HEK293 (cell line): ENCODE measurements at regions not wholly inside any gene's neighbourhood (a gene's known extent, or its start where the extent isn't known, plus 50 kb on each side); places are given as distances from the start of the nearest gene placed in this dataset.

Experiments used
- CTCF ChIA-PET: fragments of 350-600 bp; formaldehyde crosslinking; extraction: SDS; loops from one replicate; lab custom pipeline; 2021; ENCODE audit warnings: antibody characterized with exemption; lab: Yijun Ruan, JAX
- POLR2A ChIA-PET: fragments of 300-600 bp; formaldehyde crosslinking; extraction: SDS; loops from one replicate; lab custom pipeline; 2020; ENCODE audit warnings: antibody characterized with exemption, inconsistent platforms; lab: Yijun Ruan, JAX
- H3K27ac ChIP-seq: fragments of 200-500 bp; sonication (Bioruptor generic); 2 replicates; pipeline ENCODE4 v1.5.1; 2014; ENCODE audit warnings: low read depth, low read length, control low read depth, inconsistent platforms; ENCODE audit errors: extremely low read depth
- H3K36me3 ChIP-seq, 2 experiments: fragments of 200-500 bp in 1 of 2; sonication (Bioruptor generic) in 1 of 2; 1 replicate in 1 of 2; 2 replicates in 1 of 2; pipeline ENCODE4 v1.5.1; 2014 to 2017; ENCODE audit warnings: inconsistent platforms in 2 of 2, low read length in 2 of 2; ENCODE audit not compliant: control insufficient read depth in 2 of 2, insufficient read depth in 1 of 2
- H3K4me1 ChIP-seq: fragments of 200-500 bp; sonication (Bioruptor generic); 2 replicates; pipeline ENCODE4 v1.5.1; 2014; ENCODE audit warnings: mild to moderate bottlenecking, low read length, inconsistent platforms; ENCODE audit not compliant: control insufficient read depth, insufficient read depth
- H3K4me3 ChIP-seq: 2 replicates; pipeline ENCODE4 v1.5.1; 2011; ENCODE audit warnings: low read depth, mild to moderate bottlenecking, control low read depth, low read length, moderate library complexity
- H3K9me3 ChIP-seq: fragments of 200-500 bp; sonication (Bioruptor generic); 2 replicates; pipeline ENCODE4 v1.5.1; 2014; ENCODE audit warnings: low read depth, low read length, inconsistent platforms; ENCODE audit not compliant: control insufficient read depth, insufficient read depth
- EGR2 ChIP-seq: fragments of 450-650 bp; formaldehyde crosslinking; IDR thresholded peaks from 2 replicates; pipeline ENCODE4 v1.5.1; 2016; ENCODE audit warnings: low read depth, missing biosample characterization, missing genetic modification characterization
- HOXC10 ChIP-seq: sonication (generic); formaldehyde crosslinking; IDR thresholded peaks from 2 replicates; pipeline ENCODE4 v1.8.1; 2023; ENCODE audit warnings: mild to moderate bottlenecking, missing genetic modification reagents
- KLF8 ChIP-seq: fragments of 450-650 bp; formaldehyde crosslinking; IDR thresholded peaks from 2 replicates; pipeline ENCODE4 v1.5.1; 2016; ENCODE audit warnings: missing biosample characterization, missing genetic modification characterization
- MEIS1 ChIP-seq: sonication (generic); formaldehyde crosslinking; IDR thresholded peaks from 2 replicates; pipeline ENCODE4 v1.8.1; 2022; ENCODE audit warnings: missing genetic modification reagents, mild to moderate bottlenecking, borderline replicate concordance
- ZFHX2 ChIP-seq: fragments of 450-650 bp; formaldehyde crosslinking; conservative IDR thresholded peaks from 2 replicates; pipeline ENCODE4 v1.5.1; 2016; ENCODE audit warnings: missing biosample characterization, missing genetic modification characterization
- ZFP41 ChIP-seq: fragments of 450-650 bp; formaldehyde crosslinking; IDR thresholded peaks from 2 replicates; pipeline ENCODE4 v1.5.1; 2016; ENCODE audit warnings: missing biosample characterization, missing genetic modification characterization, borderline replicate concordance
- ZNF248 ChIP-seq: fragments of 450-650 bp; formaldehyde crosslinking; IDR thresholded peaks from 2 replicates; pipeline ENCODE4 v1.5.1; 2017; ENCODE audit warnings: missing biosample characterization, missing genetic modification characterization
- ZNF292 ChIP-seq: fragments of 450-650 bp; formaldehyde crosslinking; IDR thresholded peaks from 2 replicates; pipeline ENCODE4 v1.5.1; 2016; ENCODE audit warnings: low read depth, missing biosample characterization, missing genetic modification characterization, borderline replicate concordance
- ZNF311 ChIP-seq: fragments of 450-650 bp; formaldehyde crosslinking; IDR thresholded peaks from 2 replicates; pipeline ENCODE4 v1.5.1; 2017; ENCODE audit warnings: missing biosample characterization, missing genetic modification characterization, borderline replicate concordance
- ZNF335 ChIP-seq: fragments of 450-650 bp; formaldehyde crosslinking; conservative IDR thresholded peaks from 2 replicates; pipeline ENCODE4 v1.5.1; 2016; ENCODE audit warnings: missing biosample characterization, missing genetic modification characterization
- ZNF354C ChIP-seq: fragments of 450-650 bp; formaldehyde crosslinking; IDR thresholded peaks from 2 replicates; pipeline ENCODE4 v1.5.1; 2016; ENCODE audit warnings: missing biosample characterization, missing genetic modification characterization, low read depth, borderline replicate concordance
- ZNF37A ChIP-seq: fragments of 450-650 bp; IDR thresholded peaks from 2 replicates; pipeline ENCODE4 v1.5.1; 2018; ENCODE audit warnings: missing biosample characterization, missing genetic modification characterization
- ZNF416 ChIP-seq: fragments of 450-650 bp; formaldehyde crosslinking; IDR thresholded peaks from 2 replicates; pipeline ENCODE4 v1.5.1; 2016; ENCODE audit warnings: missing biosample characterization, missing genetic modification characterization
- ZNF473 ChIP-seq: fragments of 450-650 bp; formaldehyde crosslinking; IDR thresholded peaks from 2 replicates; pipeline ENCODE4 v1.5.1; 2017; ENCODE audit warnings: missing biosample characterization, missing genetic modification characterization
- ZNF610 ChIP-seq: fragments of 450-650 bp; formaldehyde crosslinking; IDR thresholded peaks from 2 replicates; pipeline ENCODE4 v1.5.1; 2016; ENCODE audit warnings: missing biosample characterization, missing genetic modification characterization, borderline replicate concordance
- ZNF623 ChIP-seq: fragments of 450-650 bp; formaldehyde crosslinking; IDR thresholded peaks from 2 replicates; pipeline ENCODE4 v1.5.1; 2016; ENCODE audit warnings: missing biosample characterization, missing genetic modification characterization
- ZNF660 ChIP-seq: fragments of 450-650 bp; IDR thresholded peaks from 2 replicates; pipeline ENCODE4 v1.5.1; 2018; ENCODE audit warnings: missing biosample characterization, mild to moderate bottlenecking, missing genetic modification characterization
- ZNF677 ChIP-seq: fragments of 450-650 bp; IDR thresholded peaks from 2 replicates; pipeline ENCODE4 v1.5.0; 2018; ENCODE audit warnings: missing biosample characterization, mild to moderate bottlenecking, missing genetic modification characterization, moderate library complexity
- ZNF785 ChIP-seq: fragments of 450-650 bp; formaldehyde crosslinking; IDR thresholded peaks from 2 replicates; pipeline ENCODE4 v1.5.1; 2016; ENCODE audit warnings: missing biosample characterization, missing genetic modification characterization
- ZXDB ChIP-seq: fragments of 450-650 bp; formaldehyde crosslinking; IDR thresholded peaks from 2 replicates; pipeline ENCODE4 v1.5.1; 2016; ENCODE audit warnings: missing biosample characterization, missing genetic modification characterization
- TF ChIP-seq, protein P1 (sequence below): fragments of 450-650 bp; formaldehyde crosslinking; IDR thresholded peaks from 2 replicates; pipeline ENCODE4 v1.5.1; 2016; ENCODE audit warnings: missing biosample characterization, missing genetic modification characterization
- TF ChIP-seq, protein P2 (sequence below): fragments of 450-650 bp; formaldehyde crosslinking; IDR thresholded peaks from 2 replicates; pipeline ENCODE4 v1.5.1; 2017; ENCODE audit warnings: missing biosample characterization, missing genetic modification characterization
- TF ChIP-seq, protein P3 (sequence below): fragments of 450-650 bp; formaldehyde crosslinking; conservative IDR thresholded peaks from 2 replicates; pipeline ENCODE4 v1.5.1; 2016; ENCODE audit warnings: low read depth, missing biosample characterization, missing genetic modification characterization
- TF ChIP-seq, protein P4 (sequence below): sonication (generic); formaldehyde crosslinking; IDR thresholded peaks from 2 replicates; pipeline ENCODE4 v1.8.1; 2022; ENCODE audit warnings: mild to moderate bottlenecking, moderate library complexity, missing genetic modification reagents

DNA sequence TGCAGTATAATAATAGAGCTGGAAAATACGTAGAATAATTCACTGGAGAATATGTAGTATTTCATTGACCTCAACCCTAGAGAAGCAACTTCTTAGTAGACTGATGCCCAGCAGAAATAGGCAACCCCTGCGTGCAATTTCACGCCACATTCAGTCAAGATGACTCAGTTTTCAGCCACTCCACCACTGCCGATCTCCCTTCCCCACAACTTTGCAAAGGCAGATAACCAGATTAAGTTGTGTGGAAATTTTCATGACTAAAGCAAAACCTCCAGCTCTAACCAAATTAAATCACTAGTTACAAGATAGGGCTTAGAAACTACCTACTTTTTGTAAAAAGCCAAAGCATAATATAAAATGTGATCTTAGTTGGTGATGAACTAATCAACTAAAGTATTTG lies 63.3 kb upstream of the STK17B start (continued):
- TF ChIP-seq ZXDB (tag by site-specific recombination) (no peak), ZNF610 (tag by site-specific recombination) (no peak), HOXC10 (CRISPR knock-in tag) (no peak), ZNF354C (no peak), ZNF292 (tag by site-specific recombination) (no peak), MEIS1 (CRISPR knock-in tag) (no peak), KLF8 (tag by site-specific recombination) (no peak)
- TF ChIP-seq, protein P1, sequence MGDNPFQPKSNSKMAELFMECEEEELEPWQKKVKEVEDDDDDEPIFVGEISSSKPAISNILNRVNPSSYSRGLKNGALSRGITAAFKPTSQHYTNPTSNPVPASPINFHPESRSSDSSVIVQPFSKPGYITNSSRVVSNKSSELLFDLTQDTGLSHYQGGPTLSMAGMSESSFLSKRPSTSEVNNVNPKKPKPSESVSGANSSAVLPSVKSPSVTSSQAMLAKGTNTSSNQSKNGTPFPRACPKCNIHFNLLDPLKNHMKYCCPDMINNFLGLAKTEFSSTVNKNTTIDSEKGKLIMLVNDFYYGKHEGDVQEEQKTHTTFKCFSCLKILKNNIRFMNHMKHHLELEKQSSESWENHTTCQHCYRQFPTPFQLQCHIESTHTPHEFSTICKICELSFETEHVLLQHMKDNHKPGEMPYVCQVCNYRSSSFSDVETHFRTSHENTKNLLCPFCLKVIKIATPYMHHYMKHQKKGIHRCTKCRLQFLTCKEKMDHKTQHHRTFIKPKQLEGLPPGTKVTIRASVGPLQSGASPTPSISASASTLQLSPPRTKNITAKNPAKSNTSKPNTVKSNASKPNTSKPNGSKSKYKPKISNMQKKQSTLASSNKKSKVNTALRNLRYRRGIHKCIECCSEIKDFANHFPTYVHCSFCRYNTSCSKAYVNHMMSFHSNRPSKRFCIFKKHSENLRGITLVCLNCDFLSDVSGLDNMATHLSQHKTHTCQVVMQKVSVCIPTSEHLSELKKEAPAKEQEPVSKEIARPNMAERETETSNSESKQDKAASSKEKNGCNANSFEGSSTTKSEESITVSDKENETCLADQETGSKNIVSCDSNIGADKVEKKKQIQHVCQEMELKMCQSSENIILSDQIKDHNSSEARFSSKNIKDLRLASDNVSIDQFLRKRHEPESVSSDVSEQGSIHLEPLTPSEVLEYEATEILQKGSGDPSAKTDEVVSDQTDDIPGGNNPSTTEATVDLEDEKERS: no peak

DNA sequence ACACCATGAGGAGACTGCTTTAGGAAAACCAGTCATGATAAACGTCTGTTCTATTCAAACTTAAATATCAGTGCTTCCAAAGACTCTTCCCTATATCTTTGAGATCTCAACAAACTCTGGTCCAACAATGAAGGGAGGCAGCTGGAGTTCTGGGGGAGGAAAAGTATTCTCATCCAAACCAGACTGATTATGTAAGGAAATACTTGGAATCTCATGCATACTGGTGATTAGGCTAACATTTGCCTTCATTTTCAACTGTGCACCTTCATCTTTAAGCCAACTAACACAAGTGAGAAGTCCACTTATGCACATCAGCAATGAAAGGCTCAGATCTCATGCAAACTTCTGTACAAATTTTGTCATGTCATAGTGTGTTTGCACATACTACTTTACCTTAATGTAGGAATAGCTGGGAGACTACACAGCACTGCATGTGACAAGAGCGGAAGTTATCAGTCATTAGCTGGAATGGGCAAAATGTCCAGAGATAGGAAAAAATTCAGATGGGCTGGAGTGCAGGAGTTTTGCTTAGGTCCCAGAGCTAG lies 67.5 kb upstream of the STK17B start:
- H3K27ac ChIP-seq: no peak overlapping the region
- no peaks in the 10 kb centered on the region for H3K4me1 ChIP-seq
- CTCF ChIA-PET: no interaction called here
- no peaks in the 10 kb centered on the region for H3K9me3 ChIP-seq
- TF ChIP-seq ZNF416 (no peak), ZFP41 (tag by site-specific recombination) (no peak), ZFHX2 (tag by site-specific recombination) (no peak), EGR2 (tag by site-specific recombination) (no peak), ZNF473 (tag by site-specific recombination) (no peak), ZNF623 (tag by site-specific recombination) (no peak), ZNF785 (tag by site-specific recombination) (no peak), ZNF311 (no peak), ZNF37A (tag by site-specific recombination) (no peak), ZNF248 (no peak), ZNF677 (tag by site-specific recombination) (no peak), MEIS1 (CRISPR knock-in tag) (no peak), ZNF335 (tag by site-specific recombination) (no peak), ZNF660 (tag by site-specific recombination) (no peak)
- TF ChIP-seq, protein P2, sequence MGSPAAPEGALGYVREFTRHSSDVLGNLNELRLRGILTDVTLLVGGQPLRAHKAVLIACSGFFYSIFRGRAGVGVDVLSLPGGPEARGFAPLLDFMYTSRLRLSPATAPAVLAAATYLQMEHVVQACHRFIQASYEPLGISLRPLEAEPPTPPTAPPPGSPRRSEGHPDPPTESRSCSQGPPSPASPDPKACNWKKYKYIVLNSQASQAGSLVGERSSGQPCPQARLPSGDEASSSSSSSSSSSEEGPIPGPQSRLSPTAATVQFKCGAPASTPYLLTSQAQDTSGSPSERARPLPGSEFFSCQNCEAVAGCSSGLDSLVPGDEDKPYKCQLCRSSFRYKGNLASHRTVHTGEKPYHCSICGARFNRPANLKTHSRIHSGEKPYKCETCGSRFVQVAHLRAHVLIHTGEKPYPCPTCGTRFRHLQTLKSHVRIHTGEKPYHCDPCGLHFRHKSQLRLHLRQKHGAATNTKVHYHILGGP (tag by site-specific recombination): no peak
- TF ChIP-seq, protein P3, sequence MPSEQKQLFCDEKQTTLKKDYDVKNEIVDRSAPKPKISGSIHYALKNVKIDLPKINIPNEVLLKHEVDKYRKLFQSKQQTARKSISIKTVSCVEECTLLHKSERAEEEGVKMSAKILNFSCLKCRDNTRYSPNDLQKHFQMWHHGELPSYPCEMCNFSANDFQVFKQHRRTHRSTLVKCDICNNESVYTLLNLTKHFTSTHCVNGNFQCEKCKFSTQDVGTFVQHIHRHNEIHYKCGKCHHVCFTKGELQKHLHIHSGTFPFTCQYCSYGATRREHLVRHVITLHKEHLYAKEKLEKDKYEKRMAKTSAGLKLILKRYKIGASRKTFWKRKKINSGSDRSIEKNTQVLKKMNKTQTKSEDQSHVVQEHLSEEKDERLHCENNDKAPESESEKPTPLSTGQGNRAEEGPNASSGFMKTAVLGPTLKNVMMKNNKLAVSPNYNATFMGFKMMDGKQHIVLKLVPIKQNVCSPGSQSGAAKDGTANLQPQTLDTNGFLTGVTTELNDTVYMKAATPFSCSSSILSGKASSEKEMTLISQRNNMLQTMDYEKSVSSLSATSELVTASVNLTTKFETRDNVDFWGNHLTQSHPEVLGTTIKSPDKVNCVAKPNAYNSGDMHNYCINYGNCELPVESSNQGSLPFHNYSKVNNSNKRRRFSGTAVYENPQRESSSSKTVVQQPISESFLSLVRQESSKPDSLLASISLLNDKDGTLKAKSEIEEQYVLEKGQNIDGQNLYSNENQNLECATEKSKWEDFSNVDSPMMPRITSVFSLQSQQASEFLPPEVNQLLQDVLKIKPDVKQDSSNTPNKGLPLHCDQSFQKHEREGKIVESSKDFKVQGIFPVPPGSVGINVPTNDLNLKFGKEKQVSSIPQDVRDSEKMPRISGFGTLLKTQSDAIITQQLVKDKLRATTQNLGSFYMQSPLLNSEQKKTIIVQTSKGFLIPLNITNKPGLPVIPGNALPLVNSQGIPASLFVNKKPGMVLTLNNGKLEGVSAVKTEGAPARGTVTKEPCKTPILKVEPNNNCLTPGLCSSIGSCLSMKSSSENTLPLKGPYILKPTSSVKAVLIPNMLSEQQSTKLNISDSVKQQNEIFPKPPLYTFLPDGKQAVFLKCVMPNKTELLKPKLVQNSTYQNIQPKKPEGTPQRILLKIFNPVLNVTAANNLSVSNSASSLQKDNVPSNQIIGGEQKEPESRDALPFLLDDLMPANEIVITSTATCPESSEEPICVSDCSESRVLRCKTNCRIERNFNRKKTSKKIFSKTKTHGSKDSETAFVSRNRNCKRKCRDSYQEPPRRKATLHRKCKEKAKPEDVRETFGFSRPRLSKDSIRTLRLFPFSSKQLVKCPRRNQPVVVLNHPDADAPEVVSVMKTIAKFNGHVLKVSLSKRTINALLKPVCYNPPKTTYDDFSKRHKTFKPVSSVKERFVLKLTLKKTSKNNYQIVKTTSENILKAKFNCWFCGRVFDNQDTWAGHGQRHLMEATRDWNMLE: no peak
- TF ChIP-seq, protein P4, sequence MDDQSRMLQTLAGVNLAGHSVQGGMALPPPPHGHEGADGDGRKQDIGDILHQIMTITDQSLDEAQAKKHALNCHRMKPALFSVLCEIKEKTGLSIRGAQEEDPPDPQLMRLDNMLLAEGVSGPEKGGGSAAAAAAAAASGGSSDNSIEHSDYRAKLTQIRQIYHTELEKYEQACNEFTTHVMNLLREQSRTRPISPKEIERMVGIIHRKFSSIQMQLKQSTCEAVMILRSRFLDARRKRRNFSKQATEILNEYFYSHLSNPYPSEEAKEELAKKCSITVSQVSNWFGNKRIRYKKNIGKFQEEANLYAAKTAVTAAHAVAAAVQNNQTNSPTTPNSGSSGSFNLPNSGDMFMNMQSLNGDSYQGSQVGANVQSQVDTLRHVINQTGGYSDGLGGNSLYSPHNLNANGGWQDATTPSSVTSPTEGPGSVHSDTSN (CRISPR knock-in tag): no peak
- TF ChIP-seq, all 188 proteins: peak for 0
- H3K36me3 ChIP-seq: no peaks in the 10 kb centered on the region
- H3K4me3 ChIP-seq: no peak overlapping the region
- POLR2A ChIA-PET: no interaction called here
